H1 (cell line): ENCODE measurements at regions not wholly inside any gene's neighbourhood (a gene's known extent, or its start where the extent isn't known, plus 50 kb on each side); places are given as distances from the start of the nearest gene placed in this dataset.

Experiments used
- ASH2L ChIP-seq: fragments of 200-600, 300-600 bp; sonication (generic); IDR thresholded peaks from one replicate; pipeline ENCODE4 v1.7.1; 2017; ENCODE audit warnings: low read length
- POLR2A ChIP-seq, 2 experiments: IDR thresholded peaks; 1 replicate in 1 of 2; 2 replicates in 1 of 2; pipeline ENCODE4 v1.6.1; 2011; ENCODE audit warnings: low read depth in 2 of 2, low read length in 2 of 2, mild to moderate bottlenecking in 2 of 2; ENCODE audit errors: control extremely low read depth in 1 of 2
- USF2 ChIP-seq: IDR thresholded peaks from 2 replicates; pipeline ENCODE4 v1.6.1; 2011; ENCODE audit warnings: low read length, improper control_type of control experiment
- TF ChIP-seq, protein P1 (sequence below): IDR thresholded peaks from 2 replicates; pipeline ENCODE4 v1.6.1; 2011; ENCODE audit warnings: low read depth, mild to moderate bottlenecking, low read length; ENCODE audit not compliant: insufficient read depth

DNA sequence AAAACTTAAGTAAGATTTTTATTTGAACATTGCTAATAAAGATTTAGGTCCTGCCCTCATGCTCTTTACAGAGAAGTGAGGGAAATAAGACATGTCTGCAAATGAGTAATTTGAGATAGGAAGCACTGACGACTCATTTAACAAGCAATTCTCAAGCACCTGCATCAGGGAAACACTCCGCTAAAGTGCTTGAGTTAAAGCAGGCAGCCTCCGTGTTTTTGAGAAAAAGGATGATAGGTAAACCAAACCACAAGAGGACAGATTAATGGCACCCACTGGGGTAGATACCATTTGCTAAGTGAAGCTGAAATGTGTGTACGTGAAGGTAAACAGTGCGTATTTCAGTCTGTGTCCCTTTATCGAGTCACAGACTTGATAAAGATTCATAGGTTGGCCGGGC is 184.6 kb upstream of the CARD18 start (continued):
- TF ChIP-seq, protein P1, sequence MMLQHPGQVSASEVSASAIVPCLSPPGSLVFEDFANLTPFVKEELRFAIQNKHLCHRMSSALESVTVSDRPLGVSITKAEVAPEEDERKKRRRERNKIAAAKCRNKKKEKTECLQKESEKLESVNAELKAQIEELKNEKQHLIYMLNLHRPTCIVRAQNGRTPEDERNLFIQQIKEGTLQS: no peak
- no peak for TF ChIP-seq USF2
- no peak for TF ChIP-seq ASH2L
- no peak for TF ChIP-seq POLR2A (IDR thresholded peaks at IDR 0.05; ENCODE audit: control extremely low read depth in 1 of 2, low read depth in 2 of 2, low read length in 2 of 2)
- TF ChIP-seq, all 59 proteins: peak for 0
